Inflammatory macrophage (primary cell): ENCODE measurements at regions not wholly inside any gene's neighbourhood (a gene's known extent, or its start where the extent isn't known, plus 50 kb on each side); places are given as distances from the start of the nearest gene placed in this dataset.

ENCODE experiments used
- DNase-seq, 2 donors: peaks; one replicate each; pipeline ENCODE4 v3.0.0-alpha.2; 2020 to 2022

- no peak for DNase-seq
Measured at GRCh38 chr1:50292276-50292675, 131.0 kb downstream of the DMRTA2 start.

GRCh38 chr1:50289495-50289894 is 133.7 kb downstream of the DMRTA2 start:
- no peak for DNase-seq

- DNase-seq: no peak
Measured at GRCh38 chr1:50285994-50286393, 137.2 kb downstream of the DMRTA2 start.

- DNase-seq: no peak
Measured at GRCh38 chr1:50279622-50280330, 143.5 kb downstream of the DMRTA2 start.

- DNase-seq: no peak
Measured at GRCh38 chr1:50278961-50279360, 144.3 kb downstream of the DMRTA2 start.

- DNase-seq: no peak
Measured at GRCh38 chr1:50278410-50278809, 144.8 kb downstream of the DMRTA2 start.

- no peak for DNase-seq
Measured at GRCh38 chr1:50275566-50275965, 147.7 kb downstream of the DMRTA2 start.

GRCh38 chr1:50272912-50273311 is 150.3 kb downstream of the DMRTA2 start:
- DNase-seq: no peak

GRCh38 chr1:50271968-50272578 is 151.2 kb downstream of the DMRTA2 start:
- DNase-seq: peak; percentile 33 to 42

GRCh38 chr1:50271337-50271736 is 151.9 kb downstream of the DMRTA2 start:
- DNase-seq: no peak

GRCh38 chr1:50270926-50271325 is 152.3 kb downstream of the DMRTA2 start:
- no peak for DNase-seq

- DNase-seq: peak in 1 of 2 donors; percentile 5
Measured at GRCh38 chr1:50268049-50268448, 155.2 kb downstream of the DMRTA2 start.

GRCh38 chr1:50266509-50266908 is 156.7 kb downstream of the DMRTA2 start:
- peak; percentile 13 to 21 for DNase-seq

- DNase-seq: peak; percentile 64 to 75
Measured at GRCh38 chr1:50265790-50266314, 157.1 kb downstream of the ELAVL4 start.

GRCh38 chr1:50264590-50264989 is 155.9 kb downstream of the ELAVL4 start:
- DNase-seq: peak in 1 of 2 donors; percentile 19

GRCh38 chr1:50262436-50262835 is 153.7 kb downstream of the ELAVL4 start:
- no peak for DNase-seq

- no peak for DNase-seq
Measured at GRCh38 chr1:50261951-50262350, 153.2 kb downstream of the ELAVL4 start.

GRCh38 chr1:50257940-50258685 is 149.4 kb downstream of the ELAVL4 start:
- DNase-seq: no peak

- DNase-seq: no peak
Measured at GRCh38 chr1:50257029-50257428, 148.3 kb downstream of the ELAVL4 start.
